HCT116 (cell line): ENCODE measurements at regions not wholly inside any gene's neighbourhood (a gene's known extent, or its start where the extent isn't known, plus 50 kb on each side); places are given as distances from the start of the nearest gene placed in this dataset.

ENCODE experiments used
- ATAC-seq: fragments of 200-7000 bp; cut with Tn5 transposase; 2 replicates; pipeline ENCODE4 v1.9.1; 2020; ENCODE audit warnings: mild to moderate bottlenecking, moderate library complexity
- BruUV-seq: library from RNA; stranded (reverse); fragments of 400-500 nt; replicated peaks from 2 replicates; lab custom pipeline; 2021; lab: Mats Ljungman, UMichigan
- CTCF ChIA-PET: fragments of 300-600 bp; sonication (Branson Sonifier 250); formaldehyde crosslinking; loops from one replicate; lab custom pipeline; 2021; ENCODE audit warnings: antibody characterized with exemption; lab: Charles Lee
- POLR2A ChIA-PET: fragments of 300-600, 350-600 bp; sonication (Branson Sonifier 250); formaldehyde crosslinking; loops from one replicate; lab custom pipeline; 2021; ENCODE audit warnings: antibody characterized with exemption; lab: Charles Lee
- RAD21 ChIA-PET, 2 experiments: fragments of 300-600 bp; sonication (Branson Sonifier 250); formaldehyde crosslinking; loops; one replicate each; lab custom pipeline; 2023; ENCODE audit warnings: low total read pairs in 2 of 2; ENCODE audit not compliant: uncharacterized antibody in 2 of 2, unreplicated experiment in 2 of 2, low non-redundant PET in 1 of 2; lab: Charles Lee
- DNase-seq: peaks from one replicate; pipeline ENCODE4 v3.0.0-alpha.2; 2010; ENCODE audit warnings: low read depth, low spot score
- H2AFZ ChIP-seq: fragments of 200-600 bp; shearing (Covaris generic), sonication (generic); 2 replicates; pipeline ENCODE4 v1.6.1; 2017; ENCODE audit warnings: low read depth, mixed run types, mixed read lengths, antibody characterized with exemption, low read length; ENCODE audit not compliant: poor library complexity, severe bottlenecking
- H3K27ac ChIP-seq: 2 replicates; pipeline ENCODE4 v1.5.1; 2012; ENCODE audit warnings: low read depth, low read length
- H3K27me3 ChIP-seq: fragments of 200-600 bp; sonication (generic); 2 replicates; pipeline ENCODE4 v1.6.1; 2016; ENCODE audit warnings: mixed run types, low read length, mixed read lengths; ENCODE audit not compliant: insufficient read depth
- H3K36me3 ChIP-seq, 2 experiments: fragments of 200-500 bp in 1 of 2; fragments of 200-600 bp in 1 of 2; sonication (Bioruptor generic) in 1 of 2; sonication (generic) in 1 of 2; 2 replicates each; pipeline versions ENCODE4 v1.5.1 to v1.6.1; 2014 to 2016; ENCODE audit warnings: low read length in 2 of 2, inconsistent platforms in 1 of 2, mixed read lengths in 1 of 2, mixed run types in 1 of 2; ENCODE audit not compliant: insufficient read depth in 2 of 2, control insufficient read depth in 1 of 2
- H3K4me1 ChIP-seq, 2 experiments: fragments of 200-600 bp in 1 of 2; sonication (generic) in 1 of 2; 2 replicates each; pipeline versions ENCODE4 v1.5.1 to v1.6.1; 2012 to 2017; ENCODE audit warnings: low read length in 2 of 2, inconsistent platforms in 1 of 2, mild to moderate bottlenecking in 1 of 2, mixed read lengths in 1 of 2, mixed run types in 1 of 2, moderate library complexity in 1 of 2; ENCODE audit not compliant: insufficient read depth in 2 of 2, control insufficient read depth in 1 of 2
- H3K4me2 ChIP-seq: fragments of 200-600 bp; sonication (generic); 2 replicates; pipeline ENCODE4 v1.6.1; 2017; ENCODE audit warnings: mixed run types, low read length, mixed read lengths
- H3K4me3 ChIP-seq, 2 experiments: fragments of 200-600 bp in 1 of 2; sonication (generic) in 1 of 2; replicated peaks in 1 of 2; 2 replicates each; pipeline ENCODE4 v1.5.1; 2011 to 2016; ENCODE audit warnings: low read length in 2 of 2, control low read depth in 1 of 2, low read depth in 1 of 2, mild to moderate bottlenecking in 1 of 2, mixed read lengths in 1 of 2, mixed run types in 1 of 2
- H3K79me2 ChIP-seq: fragments of 200-600 bp; sonication (generic); 2 replicates; pipeline ENCODE4 v1.6.1; 2017; ENCODE audit warnings: mild to moderate bottlenecking, mixed run types, low read length, moderate library complexity, mixed read lengths; ENCODE audit not compliant: insufficient read depth
- H3K9ac ChIP-seq: fragments of 200-600 bp; sonication (generic); 2 replicates; pipeline ENCODE4 v1.6.1; 2016; ENCODE audit warnings: low read length, mixed read lengths
- H3K9me2 ChIP-seq: fragments of 200-600 bp; sonication (generic), shearing (Covaris generic); 2 replicates; pipeline ENCODE4 v1.6.1; 2017; ENCODE audit warnings: mixed run types, mild to moderate bottlenecking, moderate library complexity; ENCODE audit not compliant: insufficient read depth
- H3K9me3 ChIP-seq, 2 experiments: fragments of 200-500 bp in 1 of 2; fragments of 200-600 bp in 1 of 2; sonication (Bioruptor generic) in 1 of 2; sonication (generic) in 1 of 2; 2 replicates each; pipeline ENCODE4 v1.6.1; 2014 to 2017; ENCODE audit warnings: low read length in 2 of 2, mixed read lengths in 2 of 2, inconsistent platforms in 1 of 2, low read depth in 1 of 2, mild to moderate bottlenecking in 1 of 2, mixed run types in 1 of 2, moderate library complexity in 1 of 2; ENCODE audit not compliant: control insufficient read depth in 1 of 2, insufficient read depth in 1 of 2
- H4K20me1 ChIP-seq: fragments of 200-600 bp; sonication (generic), shearing (Covaris generic); 2 replicates; pipeline ENCODE4 v1.6.1; 2017; ENCODE audit warnings: mixed run types, mild to moderate bottlenecking, moderate library complexity; ENCODE audit not compliant: insufficient read depth
- ATF3 ChIP-seq: IDR thresholded peaks from 2 replicates; pipeline ENCODE4 v1.6.1; 2012
- EZH2phosphoT487 ChIP-seq: fragments of 200-600 bp; IDR thresholded peaks from 2 replicates; pipeline ENCODE4 v1.6.1; 2018; ENCODE audit warnings: antibody characterized with exemption, borderline replicate concordance
- FOSL1 ChIP-seq: IDR thresholded peaks from 2 replicates; pipeline ENCODE4 v1.6.1; 2012; ENCODE audit warnings: low read depth
- MAX ChIP-seq: IDR thresholded peaks from 2 replicates; pipeline ENCODE4 v1.6.1; 2012
- POLR2A ChIP-seq: IDR thresholded peaks from 2 replicates; pipeline ENCODE4 v1.7.0; 2011; ENCODE audit warnings: borderline replicate concordance; ENCODE audit not compliant: insufficient read depth, insufficient read length; ENCODE audit errors: extremely low read depth
- RAD21 ChIP-seq: IDR thresholded peaks from 2 replicates; pipeline ENCODE4 v1.6.1; 2012; ENCODE audit warnings: low read depth, mild to moderate bottlenecking
- REST ChIP-seq: IDR thresholded peaks from 2 replicates; pipeline ENCODE4 v1.6.1; 2012; ENCODE audit warnings: low read depth
- SIN3A ChIP-seq: IDR thresholded peaks from 2 replicates; pipeline ENCODE4 v1.6.1; 2012; ENCODE audit warnings: low read depth
- SRF ChIP-seq: IDR thresholded peaks from 2 replicates; pipeline ENCODE4 v1.6.1; 2012; ENCODE audit warnings: low read depth
- YY1 ChIP-seq: IDR thresholded peaks from 2 replicates; pipeline ENCODE4 v1.6.1; 2011; ENCODE audit warnings: low read length, low read depth, moderate library complexity, mild to moderate bottlenecking; ENCODE audit not compliant: insufficient replicate concordance; ENCODE audit errors: extremely low read depth
- ZBTB33 ChIP-seq: IDR thresholded peaks from 2 replicates; pipeline ENCODE4 v1.6.1; 2011; ENCODE audit warnings: mild to moderate bottlenecking, low read length, moderate library complexity; ENCODE audit not compliant: insufficient replicate concordance; ENCODE audit errors: extremely low read depth
- ZNF274 ChIP-seq: fragments of 200-500 bp; sonication (Bioruptor generic); IDR thresholded peaks from 2 replicates; pipeline ENCODE4 v1.6.1; 2014; ENCODE audit warnings: mild to moderate bottlenecking, low read depth, low read length, inconsistent platforms
- intact Hi-C: fragments of 100-400 bp; cut with micrococcal nuclease; formaldehyde crosslinking; loops from 2 replicates; pipeline ENCODE4 v1.10.0; 2022

- TF ChIP-seq ZBTB33, result no peak
- no peak for TF ChIP-seq POLR2A
- no peak for TF ChIP-seq ATF3
- no peak for TF ChIP-seq MAX
- no peak for TF ChIP-seq ZNF274
- no peak for TF ChIP-seq SRF
These were observed 74.8 kb upstream of the PDE4B start (continued) for GRCh38 chr1:65717815-65718454.

- Histone ChIP-seq H3K9me3 (no peaks in the 10 kb centered on the region), H3K9ac (no peak overlapping the region), H3K4me2 (no peak overlapping the region), H3K79me2 (no peaks in the 10 kb centered on the region), H3K9me2 (no peaks in the 10 kb centered on the region), H2AFZ (no peak overlapping the region), H4K20me1 (no peaks in the 10 kb centered on the region), H3K4me3 (no peak overlapping the region), H3K27me3 (no peaks in the 10 kb centered on the region), H3K36me3 (no peaks in the 10 kb centered on the region), H3K4me1 (no peaks in the 10 kb centered on the region), H3K27ac (no peak overlapping the region)
- DNase-seq (no peak), ATAC-seq (no peak)
- ChIA-PET RAD21 (no interaction called here), CTCF (no interaction called here), POLR2A (no interaction called here)
- BruUV-seq, result no TSS peak
- intact Hi-C loops, result loop anchor here (5.0 kb wide), 1 partner anchor 238 kb away; no protein-coding TSS in a partner anchor
- TF ChIP-seq FOSL1 (no peak), EZH2phosphoT487 (no peak), ZBTB33 (no peak), YY1 (no peak), SIN3A (no peak), RAD21 (no peak), REST (no peak), ATF3 (no peak)
These were observed 73.3 kb upstream of the PDE4B start for GRCh38 chr1:65719391-65719790.
